ENCODE measurements at regions not wholly inside any gene's neighbourhood (a gene's known extent, or its start where the extent isn't known, plus 50 kb on each side); places are given as distances from the start of the nearest gene placed in this dataset.

DNA sequence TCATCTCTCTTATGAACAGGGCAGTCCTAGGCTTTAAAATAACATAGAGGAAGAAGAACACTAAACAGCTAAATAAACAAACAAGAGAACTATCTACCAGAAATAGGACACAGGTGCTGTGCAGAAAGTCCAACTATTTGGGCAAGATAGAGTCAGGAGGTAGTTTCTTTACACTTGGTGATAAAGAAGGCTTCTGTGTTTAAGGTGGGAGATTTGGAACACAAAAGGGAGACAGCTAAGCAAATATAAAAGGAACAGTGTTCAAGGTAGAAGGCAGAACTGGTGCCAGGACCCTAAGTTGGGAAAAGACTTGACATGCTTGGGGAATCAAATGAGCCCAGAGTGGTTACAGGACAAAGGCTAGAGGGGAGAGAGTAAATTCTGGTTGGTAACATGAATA is 110.5 kb downstream of the MANEA start:
- TF ChIP-seq, protein P1, sequence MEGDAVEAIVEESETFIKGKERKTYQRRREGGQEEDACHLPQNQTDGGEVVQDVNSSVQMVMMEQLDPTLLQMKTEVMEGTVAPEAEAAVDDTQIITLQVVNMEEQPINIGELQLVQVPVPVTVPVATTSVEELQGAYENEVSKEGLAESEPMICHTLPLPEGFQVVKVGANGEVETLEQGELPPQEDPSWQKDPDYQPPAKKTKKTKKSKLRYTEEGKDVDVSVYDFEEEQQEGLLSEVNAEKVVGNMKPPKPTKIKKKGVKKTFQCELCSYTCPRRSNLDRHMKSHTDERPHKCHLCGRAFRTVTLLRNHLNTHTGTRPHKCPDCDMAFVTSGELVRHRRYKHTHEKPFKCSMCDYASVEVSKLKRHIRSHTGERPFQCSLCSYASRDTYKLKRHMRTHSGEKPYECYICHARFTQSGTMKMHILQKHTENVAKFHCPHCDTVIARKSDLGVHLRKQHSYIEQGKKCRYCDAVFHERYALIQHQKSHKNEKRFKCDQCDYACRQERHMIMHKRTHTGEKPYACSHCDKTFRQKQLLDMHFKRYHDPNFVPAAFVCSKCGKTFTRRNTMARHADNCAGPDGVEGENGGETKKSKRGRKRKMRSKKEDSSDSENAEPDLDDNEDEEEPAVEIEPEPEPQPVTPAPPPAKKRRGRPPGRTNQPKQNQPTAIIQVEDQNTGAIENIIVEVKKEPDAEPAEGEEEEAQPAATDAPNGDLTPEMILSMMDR (IDR thresholded peaks at IDR 0.05; ENCODE audit: insufficient read depth, low read depth, low read length): no peak
- TF ChIP-seq EZH2 (IDR thresholded peaks at IDR 0.05; ENCODE audit: insufficient read depth, low read length): no peak

All from astrocyte (in vitro differentiated cells and primary cell).